IMR-90 (cell line): ENCODE measurements at regions not wholly inside any gene's neighbourhood (a gene's known extent, or its start where the extent isn't known, plus 50 kb on each side); places are given as distances from the start of the nearest gene placed in this dataset.

ENCODE experiments used
- ATAC-seq: fragments of 200-7000 bp; cut with Tn5 transposase; 2 replicates; pipeline ENCODE4 v1.9.1; 2020; ENCODE audit warnings: low read depth, mild to moderate bottlenecking, moderate library complexity
- BruUV-seq: library from RNA; stranded (reverse); fragments of 400-500 nt; replicated peaks from 2 replicates; lab custom pipeline; 2021; lab: Mats Ljungman, UMichigan
- CTCF ChIA-PET: fragments of 300-600 bp; formaldehyde crosslinking; extraction: SDS; loops from one replicate; lab custom pipeline; 2021; ENCODE audit warnings: antibody characterized with exemption; lab: Yijun Ruan, JAX
- POLR2A ChIA-PET: fragments of 300-600 bp; sonication (Branson Sonifier 250); formaldehyde crosslinking; loops from one replicate; lab custom pipeline; 2022; ENCODE audit warnings: antibody characterized with exemption; ENCODE audit not compliant: unreplicated experiment; lab: Charles Lee
- DNase-seq: peaks from one replicate; pipeline ENCODE4 v3.0.0; 2013
- H2AFZ ChIP-seq: replicated peaks from 2 replicates; pipeline ENCODE3; 2013; ENCODE audit warnings: low read length, mild to moderate bottlenecking; ENCODE audit not compliant: poor library complexity
- H2AK5ac ChIP-seq: 2 replicates; pipeline ENCODE4 v1.6.1; 2013; ENCODE audit warnings: low read depth, low read length, inconsistent platforms
- H2AK9ac ChIP-seq: replicated peaks from 2 replicates; pipeline ENCODE3; 2013; ENCODE audit warnings: mild to moderate bottlenecking, low read depth, low read length, moderate library complexity; ENCODE audit not compliant: poor library complexity
- H2BK120ac ChIP-seq: 2 replicates; pipeline ENCODE4 v1.6.1; 2013; ENCODE audit warnings: low read depth, low read length, inconsistent platforms
- H2BK15ac ChIP-seq: 3 replicates; pipeline ENCODE4 v1.6.1; 2013; ENCODE audit warnings: low read depth, low read length, inconsistent platforms
- H2BK20ac ChIP-seq: 2 replicates; pipeline ENCODE4 v1.6.1; 2013; ENCODE audit warnings: low read depth, mild to moderate bottlenecking, inconsistent platforms, low read length, moderate library complexity
- H2BK5ac ChIP-seq: 2 replicates; pipeline ENCODE4 v1.6.1; 2013; ENCODE audit warnings: mild to moderate bottlenecking, low read depth, low read length, inconsistent platforms; ENCODE audit not compliant: poor library complexity, severe bottlenecking
- H3K14ac ChIP-seq: replicated peaks from 2 replicates; pipeline ENCODE4 v1.6.1; 2013; ENCODE audit warnings: low read depth, low read length, inconsistent platforms
- H3K18ac ChIP-seq: 2 replicates; pipeline ENCODE4 v1.6.1; 2013; ENCODE audit warnings: low read depth, low read length, control low read depth
- H3K23ac ChIP-seq: 2 replicates; pipeline ENCODE4 v1.6.1; 2013; ENCODE audit warnings: low read depth, low read length, inconsistent platforms
- H3K27ac ChIP-seq: 2 replicates; pipeline ENCODE4 v1.5.1; 2013; ENCODE audit warnings: mild to moderate bottlenecking, control low read depth, low read length; ENCODE audit not compliant: insufficient read depth
- H3K27me3 ChIP-seq: 2 replicates; pipeline ENCODE4 v1.6.1; 2013; ENCODE audit warnings: low read length; ENCODE audit not compliant: control insufficient read depth, insufficient read depth
- H3K36me3 ChIP-seq: 2 replicates; pipeline ENCODE4 v1.6.1; 2013; ENCODE audit warnings: low read length, mixed read lengths; ENCODE audit not compliant: control insufficient read depth, insufficient read depth
- H3K4ac ChIP-seq: 2 replicates; pipeline ENCODE4 v1.6.1; 2013; ENCODE audit warnings: low read depth, low read length, inconsistent platforms
- H3K4me1 ChIP-seq: 2 replicates; pipeline ENCODE4 v1.6.1; 2013; ENCODE audit warnings: low read length, mixed read lengths; ENCODE audit not compliant: control insufficient read depth, insufficient read depth
- H3K4me2 ChIP-seq: 2 replicates; pipeline ENCODE4 v1.6.1; 2013; ENCODE audit warnings: low read depth, mild to moderate bottlenecking, control low read depth, low read length, moderate library complexity
- H3K4me3 ChIP-seq: 2 replicates; pipeline ENCODE4 v1.5.1; 2013; ENCODE audit warnings: low read depth, mild to moderate bottlenecking, control low read depth, low read length, moderate library complexity; ENCODE audit not compliant: insufficient read depth
- H3K56ac ChIP-seq: 2 replicates; pipeline ENCODE4 v1.6.1; 2013; ENCODE audit warnings: low read length, inconsistent platforms; ENCODE audit not compliant: insufficient read depth; ENCODE audit errors: extremely low read depth
- H3K79me1 ChIP-seq, 2 experiments: 2 replicates each; pipeline ENCODE4 v1.6.1; 2013; ENCODE audit warnings: low read length in 2 of 2, inconsistent platforms in 1 of 2, low read depth in 1 of 2
- H3K9ac ChIP-seq: 2 replicates; pipeline ENCODE4 v1.6.1; 2013; ENCODE audit warnings: low read depth, low read length, control low read depth
- H3K9me1 ChIP-seq: 2 replicates; pipeline ENCODE4 v1.6.1; 2013; ENCODE audit warnings: low read length, inconsistent platforms; ENCODE audit not compliant: insufficient read depth
- H3K9me3 ChIP-seq: 2 replicates; pipeline ENCODE4 v1.6.1; 2013; ENCODE audit warnings: low read length; ENCODE audit not compliant: control insufficient read depth, insufficient read depth
- H4K20me1 ChIP-seq: 2 replicates; pipeline ENCODE4 v1.6.1; 2013; ENCODE audit warnings: low read length, inconsistent platforms; ENCODE audit not compliant: insufficient read depth
- H4K5ac ChIP-seq: 2 replicates; pipeline ENCODE4 v1.6.1; 2013; ENCODE audit warnings: mild to moderate bottlenecking, low read depth, low read length, control low read depth
- H4K8ac ChIP-seq, 2 experiments: 2 replicates each; pipeline ENCODE4 v1.6.1; 2013; ENCODE audit warnings: low read depth in 2 of 2, low read length in 2 of 2, control low read depth in 1 of 2, inconsistent platforms in 1 of 2
- H4K91ac ChIP-seq: 2 replicates; pipeline ENCODE4 v1.6.1; 2013; ENCODE audit warnings: low read depth, low read length, inconsistent platforms; ENCODE audit not compliant: insufficient read depth
- CEBPB ChIP-seq: IDR thresholded peaks from 2 replicates; pipeline ENCODE4 v1.6.1; 2012; ENCODE audit warnings: low read depth, low read length, improper control_type of control experiment
- dilution Hi-C: fragments of 300-500 bp; cut with HindIII; formaldehyde crosslinking; loops from one replicate; pipeline ENCODE4 v1.14.3; 2018; ENCODE audit warnings: low sequenced_read_pairs; ENCODE audit not compliant: unreplicated experiment
- in situ Hi-C: fragments of 300-500 bp; cut with MboI; formaldehyde crosslinking; loops from 3 replicates; pipeline ENCODE4 v1.14.3; 2019; ENCODE audit warnings: low sequenced_read_pairs, inconsistent platforms, mixed read lengths
- intact Hi-C: fragments of 100-400 bp; cut with micrococcal nuclease; formaldehyde crosslinking; loops from 2 replicates; pipeline ENCODE4 v1.10.0; 2022

- H3K4me3 ChIP-seq = no peak overlapping the region
- POLR2A ChIA-PET = no interaction called here
These were observed 692.7 kb downstream of the LTN1 start for GRCh38 chr21:28299946-28300345.

More at GRCh38 chr21:28299946-28300345, 692.7 kb downstream of the LTN1 start:
- DNase-seq = no peak
- no peak overlapping the region for H2BK5ac ChIP-seq
- no peak overlapping the region for H3K18ac ChIP-seq
- peaks cover 2% of the 10 kb centered on the region; the same call in 1 of the 2 replicates for H3K4me1 ChIP-seq
- in situ Hi-C loops (no loop called here), intact Hi-C loops (no loop called here), dilution Hi-C loops (no loop called here)
- no TSS peak for BruUV-seq
- no peak overlapping the region for H3K27ac ChIP-seq
- no peaks in the 10 kb centered on the region for H4K20me1 ChIP-seq
- H4K8ac ChIP-seq = no peak overlapping the region; a peak in 1 of 4 replicates
- no peak overlapping the region for H3K4me2 ChIP-seq
- no peak overlapping the region for H2BK20ac ChIP-seq
- no peak for ATAC-seq
- H3K14ac ChIP-seq = no peak overlapping the region
- no peak overlapping the region for H2BK120ac ChIP-seq
- no peak overlapping the region for H2AK5ac ChIP-seq
- H4K5ac ChIP-seq = no peak overlapping the region
- H3K79me1 ChIP-seq = no peaks in the 10 kb centered on the region
- no peak overlapping the region for H3K9ac ChIP-seq
- H2AK9ac ChIP-seq = no peak overlapping the region
- no peak overlapping the region for H4K91ac ChIP-seq
- no peak overlapping the region for H2AFZ ChIP-seq
- no peak overlapping the region for H3K4ac ChIP-seq
- no peak overlapping the region for H3K56ac ChIP-seq
- peaks cover 3% of the 10 kb centered on the region; the same call in 1 of the 2 replicates for H3K9me3 ChIP-seq
- CTCF ChIA-PET = interaction anchor here (0.6 to 0.7 kb wide), 2 partner anchors 41 to 826 kb away, joined by 3 read pairs; no protein-coding TSS in a partner anchor
- TF ChIP-seq CEBPB = no peak
- H3K27me3 ChIP-seq = no peaks in the 10 kb centered on the region
- H3K36me3 ChIP-seq = no peaks in the 10 kb centered on the region
- no peak overlapping the region for H2BK15ac ChIP-seq
- no peaks in the 10 kb centered on the region for H3K9me1 ChIP-seq
- H3K23ac ChIP-seq = no peak overlapping the region
